ENCODE measurements at regions not wholly inside any gene's neighbourhood (a gene's known extent, or its start where the extent isn't known, plus 50 kb on each side); places are given as distances from the start of the nearest gene placed in this dataset.

DNA sequence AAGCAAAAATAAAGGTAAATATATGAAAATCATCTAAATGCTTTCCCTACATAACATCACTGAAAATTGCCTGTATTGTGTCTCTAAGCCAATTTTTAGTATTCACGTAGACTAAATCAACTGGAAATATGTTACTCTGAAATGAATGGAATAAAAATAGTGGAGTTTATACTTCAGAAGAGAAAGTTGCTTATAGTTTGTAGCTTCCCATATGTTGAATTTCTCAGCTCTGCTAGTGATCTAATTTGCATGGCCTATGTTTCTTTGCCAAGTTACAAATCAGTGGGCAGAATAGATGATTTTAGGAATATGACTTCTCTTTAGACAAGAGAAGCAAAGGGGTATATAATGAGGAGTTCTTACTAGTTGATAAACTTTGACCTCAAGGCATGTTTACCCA is 850.2 kb downstream of the OLFM4 start:
- H2AK5ac ChIP-seq (ENCODE audit: insufficient read length, low read length) = no peak overlapping the region
- H3K27ac Mint-ChIP-seq = no peak overlapping the region

More for the DNA sequence above, 850.2 kb downstream of the OLFM4 start:
- Histone ChIP-seq H2AFZ (ENCODE audit: low read length) (no peak overlapping the region), H3K23me2 (ENCODE audit: insufficient read length, low read depth, low read length, poor library complexity, severe bottlenecking) (no peaks in the 10 kb centered on the region), H3K79me2 (ENCODE audit: insufficient read depth, low read length) (no peaks in the 10 kb centered on the region), H3K23ac (ENCODE audit: insufficient read length, low read depth, low read length) (no peak overlapping the region), H2BK12ac (ENCODE audit: insufficient read length, low read depth, low read length) (no peak overlapping the region), H4K5ac (ENCODE audit: insufficient read length, low read depth, low read length) (no peak overlapping the region), H4K8ac (replicated peaks; ENCODE audit: insufficient read length, low read depth, low read length) (no peak overlapping the region), H3K4me1 (ENCODE audit: insufficient read depth, low read length) (no peaks in the 10 kb centered on the region), H3K4me2 (ENCODE audit: insufficient read depth, insufficient read length, low read length) (no peak overlapping the region), H3K79me1 (ENCODE audit: insufficient read depth, low read depth, low read length, poor library complexity, severe bottlenecking) (no peaks in the 10 kb centered on the region), H2BK20ac (ENCODE audit: low read depth, low read length, poor library complexity, severe bottlenecking) (no peak overlapping the region), H3K27me3 (ENCODE audit: insufficient read depth, low read length) (no peaks in the 10 kb centered on the region), H3K9ac (ENCODE audit: extremely low read depth, insufficient read length, low read length) (no peak overlapping the region), H4K91ac (ENCODE audit: insufficient read length, low read depth, low read length) (no peak overlapping the region), H3K18ac (ENCODE audit: insufficient read length, low read depth, low read length) (no peak overlapping the region), H2BK15ac (ENCODE audit: low read depth, low read length) (no peak overlapping the region), H3K27ac (ENCODE audit: insufficient read length, low read depth, low read length) (no peak overlapping the region), H3K9me3 (ENCODE audit: control insufficient read depth, low read depth, low read length) (no peaks in the 10 kb centered on the region), H2BK120ac (ENCODE audit: low read depth, low read length, poor library complexity, severe bottlenecking) (no peak overlapping the region), H3K56ac (ENCODE audit: insufficient read length, low read depth, low read length) (no peak overlapping the region), H2BK5ac (ENCODE audit: insufficient read length, low read length) (no peak overlapping the region), H3K14ac (ENCODE audit: insufficient read depth, low read length) (no peak overlapping the region), H4K20me1 (ENCODE audit: control insufficient read depth, insufficient read depth, insufficient read length) (no peaks in the 10 kb centered on the region), H3T11ph (ENCODE audit: low read length) (no peak overlapping the region), H3K4ac (ENCODE audit: low read depth, low read length) (no peak overlapping the region)
- no peak overlapping the region for H3K4me3 Mint-ChIP-seq
- DNase-seq = no peak
- no peaks in the 10 kb centered on the region for H3K36me3 Mint-ChIP-seq (ENCODE audit: insufficient read depth in 1 of 3, low read depth in 3 of 3)
- H3K27me3 Mint-ChIP-seq (ENCODE audit: low read depth) = no peaks in the 10 kb centered on the region
- peaks cover 6 to 7% of the 10 kb centered on the region in 2 experiments for H3K4me1 Mint-ChIP-seq
- no CpG with 5 or more reads among the region's 1 CpG for WGBS (ENCODE audit: extremely low coverage, insufficient read length, low lambda C conversion rate)
- no peaks in the 10 kb centered on the region; a peak in 1 of 5 replicates for H3K9me3 Mint-ChIP-seq
- TF ChIP-seq, protein P1, sequence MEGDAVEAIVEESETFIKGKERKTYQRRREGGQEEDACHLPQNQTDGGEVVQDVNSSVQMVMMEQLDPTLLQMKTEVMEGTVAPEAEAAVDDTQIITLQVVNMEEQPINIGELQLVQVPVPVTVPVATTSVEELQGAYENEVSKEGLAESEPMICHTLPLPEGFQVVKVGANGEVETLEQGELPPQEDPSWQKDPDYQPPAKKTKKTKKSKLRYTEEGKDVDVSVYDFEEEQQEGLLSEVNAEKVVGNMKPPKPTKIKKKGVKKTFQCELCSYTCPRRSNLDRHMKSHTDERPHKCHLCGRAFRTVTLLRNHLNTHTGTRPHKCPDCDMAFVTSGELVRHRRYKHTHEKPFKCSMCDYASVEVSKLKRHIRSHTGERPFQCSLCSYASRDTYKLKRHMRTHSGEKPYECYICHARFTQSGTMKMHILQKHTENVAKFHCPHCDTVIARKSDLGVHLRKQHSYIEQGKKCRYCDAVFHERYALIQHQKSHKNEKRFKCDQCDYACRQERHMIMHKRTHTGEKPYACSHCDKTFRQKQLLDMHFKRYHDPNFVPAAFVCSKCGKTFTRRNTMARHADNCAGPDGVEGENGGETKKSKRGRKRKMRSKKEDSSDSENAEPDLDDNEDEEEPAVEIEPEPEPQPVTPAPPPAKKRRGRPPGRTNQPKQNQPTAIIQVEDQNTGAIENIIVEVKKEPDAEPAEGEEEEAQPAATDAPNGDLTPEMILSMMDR (conservative IDR thresholded peaks at IDR 0.05) = no peak

Data from H9 (cell line).